ENCODE measurements at regions not wholly inside any gene's neighbourhood (a gene's known extent, or its start where the extent isn't known, plus 50 kb on each side); places are given as distances from the start of the nearest gene placed in this dataset.

GRCh38 chr12:67208281-67209067 lies 60.7 kb upstream of the CAND1 start:
- Histone ChIP-seq H3K27ac (ENCODE audit: low read length) (no peak overlapping the region), H3K36me3 (ENCODE audit: control insufficient read depth, insufficient read depth, low read length) (no peaks in the 10 kb centered on the region), H3K9me3 (ENCODE audit: control insufficient read depth, low read depth, low read length) (no peaks in the 10 kb centered on the region), H3K4me3 (ENCODE audit: low read length) (no peak overlapping the region), H3K27me3 (ENCODE audit: control insufficient read depth, insufficient read depth, low read length) (no peaks in the 10 kb centered on the region), H3K4me1 (ENCODE audit: control insufficient read depth, insufficient read depth, low read length) (no peaks in the 10 kb centered on the region)
- no peak for DNase-seq
- WGBS (ENCODE audit: insufficient coverage, low lambda C conversion rate): 76% methylated on average over 3 of the region's 8 CpGs

GRCh38 chr12:67211029-67211428 lies 58.1 kb upstream of the CAND1 start:
- Histone ChIP-seq H3K4me3 (ENCODE audit: low read length) (no peak overlapping the region), H3K27ac (ENCODE audit: low read length) (no peak overlapping the region), H3K9me3 (ENCODE audit: control insufficient read depth, low read depth, low read length) (no peaks in the 10 kb centered on the region), H3K4me1 (ENCODE audit: control insufficient read depth, insufficient read depth, low read length) (no peaks in the 10 kb centered on the region), H3K36me3 (ENCODE audit: control insufficient read depth, insufficient read depth, low read length) (no peaks in the 10 kb centered on the region), H3K27me3 (ENCODE audit: control insufficient read depth, insufficient read depth, low read length) (no peaks in the 10 kb centered on the region)
- DNase-seq: no peak
- WGBS (ENCODE audit: insufficient coverage, low lambda C conversion rate): no CpG with 5 or more reads among the region's 5 CpGs

- no peaks in the 10 kb centered on the region for H3K36me3 ChIP-seq (ENCODE audit: control insufficient read depth, insufficient read depth, low read length)
- no peaks in the 10 kb centered on the region for H3K27me3 ChIP-seq (ENCODE audit: control insufficient read depth, insufficient read depth, low read length)
- H3K27ac ChIP-seq (ENCODE audit: low read length): no peak overlapping the region
- no peaks in the 10 kb centered on the region for H3K4me1 ChIP-seq (ENCODE audit: control insufficient read depth, insufficient read depth, low read length)
- no peaks in the 10 kb centered on the region for H3K9me3 ChIP-seq (ENCODE audit: control insufficient read depth, low read depth, low read length)
- 65% methylated on average over 2 of the region's 2 CpGs for WGBS (ENCODE audit: insufficient coverage, low lambda C conversion rate)
- no peak for DNase-seq
- H3K4me3 ChIP-seq (ENCODE audit: low read length): no peak overlapping the region
Observed at GRCh38 chr12:67211494-67211893, 57.7 kb upstream of the CAND1 start.

- no peak overlapping the region for H3K27ac ChIP-seq (ENCODE audit: low read length)
- WGBS (ENCODE audit: insufficient coverage, low lambda C conversion rate): no CpG with 5 or more reads among the region's 6 CpGs
- no peak for DNase-seq
- no peaks in the 10 kb centered on the region for H3K4me1 ChIP-seq (ENCODE audit: control insufficient read depth, insufficient read depth, low read length)
- H3K4me3 ChIP-seq (ENCODE audit: low read length): no peak overlapping the region
- H3K27me3 ChIP-seq (ENCODE audit: control insufficient read depth, insufficient read depth, low read length): no peaks in the 10 kb centered on the region
- no peaks in the 10 kb centered on the region for H3K9me3 ChIP-seq (ENCODE audit: control insufficient read depth, low read depth, low read length)
- no peaks in the 10 kb centered on the region for H3K36me3 ChIP-seq (ENCODE audit: control insufficient read depth, insufficient read depth, low read length)
Observed at GRCh38 chr12:67217647-67218046, 51.5 kb upstream of the CAND1 start.

Data from large intestine (tissue), 3 donors.